ENCODE measurements at regions not wholly inside any gene's neighbourhood (a gene's known extent, or its start where the extent isn't known, plus 50 kb on each side); places are given as distances from the start of the nearest gene placed in this dataset.

DNA sequence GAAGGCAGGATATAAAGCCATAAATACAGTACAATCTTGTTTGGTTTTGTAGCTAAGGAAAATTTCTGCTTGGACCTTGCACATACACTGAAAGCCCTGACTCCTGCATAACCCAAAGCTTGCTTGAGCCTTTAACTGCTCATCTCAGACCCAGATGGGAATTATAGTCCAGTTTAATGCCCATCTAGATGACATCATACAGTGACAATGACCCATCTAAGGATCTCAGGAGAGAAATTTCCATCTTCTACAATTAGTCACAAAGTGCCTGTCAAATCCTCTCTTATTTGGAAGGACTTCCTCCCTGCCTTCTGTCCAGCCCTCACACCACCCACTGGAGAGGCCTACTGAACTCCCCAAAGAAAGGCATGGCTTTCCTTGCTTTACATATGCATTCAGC lies 69.3 kb downstream of the BTBD3 start:
- no peak for TF ChIP-seq POLR2AphosphoS5 (IDR thresholded peaks at IDR 0.05)
- TF ChIP-seq, protein P1, sequence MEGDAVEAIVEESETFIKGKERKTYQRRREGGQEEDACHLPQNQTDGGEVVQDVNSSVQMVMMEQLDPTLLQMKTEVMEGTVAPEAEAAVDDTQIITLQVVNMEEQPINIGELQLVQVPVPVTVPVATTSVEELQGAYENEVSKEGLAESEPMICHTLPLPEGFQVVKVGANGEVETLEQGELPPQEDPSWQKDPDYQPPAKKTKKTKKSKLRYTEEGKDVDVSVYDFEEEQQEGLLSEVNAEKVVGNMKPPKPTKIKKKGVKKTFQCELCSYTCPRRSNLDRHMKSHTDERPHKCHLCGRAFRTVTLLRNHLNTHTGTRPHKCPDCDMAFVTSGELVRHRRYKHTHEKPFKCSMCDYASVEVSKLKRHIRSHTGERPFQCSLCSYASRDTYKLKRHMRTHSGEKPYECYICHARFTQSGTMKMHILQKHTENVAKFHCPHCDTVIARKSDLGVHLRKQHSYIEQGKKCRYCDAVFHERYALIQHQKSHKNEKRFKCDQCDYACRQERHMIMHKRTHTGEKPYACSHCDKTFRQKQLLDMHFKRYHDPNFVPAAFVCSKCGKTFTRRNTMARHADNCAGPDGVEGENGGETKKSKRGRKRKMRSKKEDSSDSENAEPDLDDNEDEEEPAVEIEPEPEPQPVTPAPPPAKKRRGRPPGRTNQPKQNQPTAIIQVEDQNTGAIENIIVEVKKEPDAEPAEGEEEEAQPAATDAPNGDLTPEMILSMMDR (IDR thresholded peaks at IDR 0.05): no peak
